Body of pancreas (tissue), 4 donors: ENCODE measurements at regions not wholly inside any gene's neighbourhood (a gene's known extent, or its start where the extent isn't known, plus 50 kb on each side); places are given as distances from the start of the nearest gene placed in this dataset.

ENCODE experiments used
- ATAC-seq: fragments of 150-250 bp; one replicate; pipeline ENCODE4 v1.9.1; 2016
- DNase-seq, 4 donors: peaks; one replicate each; pipeline ENCODE4 v3.0.0-alpha.2; 2019
- H3K27ac ChIP-seq, 4 donors: fragments of 200-600 bp; sonication (generic); 1 replicate in 3 of 4; 2 replicates in 1 of 4; pipeline versions ENCODE4 v1.5.1 to v1.6.1; 2016 to 2019; ENCODE audit warnings: mild to moderate bottlenecking in 1 of 4, mixed read lengths in 1 of 4, moderate library complexity in 1 of 4
- H3K27me3 ChIP-seq, 2 donors: fragments of 200-600 bp; sonication (generic); one replicate each; pipeline ENCODE4 v1.6.0; 2016; ENCODE audit warnings: mild to moderate bottlenecking in 1 of 2
- H3K36me3 ChIP-seq, 2 donors: fragments of 200-600 bp; sonication (generic); replicated peaks in 1 of 2; 2 replicates each; pipeline ENCODE4 v1.5.1; 2016; ENCODE audit warnings: low read depth in 2 of 2; ENCODE audit not compliant: insufficient read depth in 1 of 2
- H3K4me1 ChIP-seq: fragments of 200-600 bp; sonication (generic); one replicate; pipeline ENCODE4 v1.6.0; 2016
- H3K4me3 ChIP-seq, 2 donors: fragments of 200-600 bp; sonication (generic); 1 replicate in 1 of 2; 2 replicates in 1 of 2; pipeline ENCODE4 v1.5.1; 2016 to 2019
- H3K9me3 ChIP-seq, 3 donors: fragments of 200-600 bp; sonication (generic); 1 replicate in 2 of 3; 2 replicates in 1 of 3; pipeline ENCODE4 v1.5.1; 2016
- POLR2A ChIP-seq, 3 donors: fragments of 450-650 bp; IDR thresholded peaks; one replicate each; pipeline ENCODE4 v1.6.1; 2016; ENCODE audit warnings: antibody characterized with exemption in 3 of 3, mild to moderate bottlenecking in 2 of 3
- WGBS, 2 donors: methylation state at CpG; one replicate each; pipeline ENCODE4 v1.1.5; 2017; 5-methylcytosine and 5-hydroxymethylcytosine counted together
- intact Hi-C: fragments of 100-400 bp; cut with DNase I; formaldehyde crosslinking; loops from one replicate; pipeline ENCODE4 v1.15.1; 2023
- TF ChIP-seq, protein P1 (sequence below), 7 experiments: fragments of 450-650 bp in 4 of 7; fragments of 200-600 bp in 3 of 7; sonication (generic) in 3 of 7; IDR thresholded peaks; one replicate each; pipeline ENCODE4 v1.5.1; 2016 to 2019; ENCODE audit warnings: antibody characterized with exemption in 7 of 7

DNA sequence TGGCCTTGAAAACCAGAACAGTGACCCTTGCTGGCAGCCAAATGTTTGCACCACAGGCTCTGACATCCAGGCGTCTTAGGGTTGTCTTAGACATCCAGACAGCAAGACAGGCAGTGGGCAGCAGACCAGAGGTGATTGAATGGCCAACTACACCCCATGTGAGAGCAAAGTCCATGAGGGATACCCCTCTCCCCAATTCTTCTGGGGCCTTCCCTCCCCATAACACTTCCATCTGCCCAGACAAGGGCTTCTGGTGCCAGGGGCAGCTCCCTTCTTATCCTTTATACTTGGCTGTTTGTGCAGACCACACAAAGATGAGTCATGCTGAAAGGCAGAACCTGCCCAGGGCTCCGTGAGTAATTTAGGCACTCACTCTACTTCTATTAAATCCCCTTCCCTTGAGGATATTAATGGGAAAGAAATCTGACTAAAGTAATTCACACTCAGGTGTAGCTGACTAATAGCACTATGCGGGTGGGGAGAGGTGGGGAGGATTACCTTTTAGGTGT, 257.9 kb downstream of the UACA start:
- intact Hi-C loops, result no loop called here

DNA sequence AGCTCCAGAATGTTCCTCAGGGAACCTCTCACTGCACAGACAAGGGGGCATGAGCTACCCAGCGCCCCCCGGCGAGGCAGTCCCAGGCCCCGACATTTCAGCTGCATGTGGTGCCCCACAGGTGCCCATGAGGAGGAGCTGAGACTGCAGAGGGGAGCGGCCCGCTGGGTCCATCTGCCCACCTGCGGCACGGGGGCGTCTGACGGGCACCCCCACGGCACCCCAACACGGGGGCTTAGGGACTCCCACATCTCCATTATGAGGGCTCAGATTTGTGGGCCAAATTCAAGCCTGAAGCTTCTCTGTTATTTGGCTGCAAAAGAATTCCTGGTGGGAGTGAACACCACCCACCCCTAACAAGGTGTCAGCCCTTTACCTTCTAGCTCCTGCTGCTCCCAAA, 258.4 kb downstream of the UACA start:
- intact Hi-C loops, result no loop called here
- TF ChIP-seq POLR2A (IDR thresholded peaks at IDR 0.05), result no peak
- TF ChIP-seq, protein P1, sequence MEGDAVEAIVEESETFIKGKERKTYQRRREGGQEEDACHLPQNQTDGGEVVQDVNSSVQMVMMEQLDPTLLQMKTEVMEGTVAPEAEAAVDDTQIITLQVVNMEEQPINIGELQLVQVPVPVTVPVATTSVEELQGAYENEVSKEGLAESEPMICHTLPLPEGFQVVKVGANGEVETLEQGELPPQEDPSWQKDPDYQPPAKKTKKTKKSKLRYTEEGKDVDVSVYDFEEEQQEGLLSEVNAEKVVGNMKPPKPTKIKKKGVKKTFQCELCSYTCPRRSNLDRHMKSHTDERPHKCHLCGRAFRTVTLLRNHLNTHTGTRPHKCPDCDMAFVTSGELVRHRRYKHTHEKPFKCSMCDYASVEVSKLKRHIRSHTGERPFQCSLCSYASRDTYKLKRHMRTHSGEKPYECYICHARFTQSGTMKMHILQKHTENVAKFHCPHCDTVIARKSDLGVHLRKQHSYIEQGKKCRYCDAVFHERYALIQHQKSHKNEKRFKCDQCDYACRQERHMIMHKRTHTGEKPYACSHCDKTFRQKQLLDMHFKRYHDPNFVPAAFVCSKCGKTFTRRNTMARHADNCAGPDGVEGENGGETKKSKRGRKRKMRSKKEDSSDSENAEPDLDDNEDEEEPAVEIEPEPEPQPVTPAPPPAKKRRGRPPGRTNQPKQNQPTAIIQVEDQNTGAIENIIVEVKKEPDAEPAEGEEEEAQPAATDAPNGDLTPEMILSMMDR (IDR thresholded peaks at IDR 0.05), result no peak
- Histone ChIP-seq H3K4me1 (peaks cover 6% of the 10 kb centered on the region), H3K9me3 (peaks cover 0 to 2% (median 0%) of the 10 kb centered on the region in 3 donors), H3K36me3 (no peaks in the 10 kb centered on the region), H3K4me3 (no peak overlapping the region), H3K27ac (no peak overlapping the region), H3K27me3 (no peaks in the 10 kb centered on the region)
- 66 to 83% methylated on average over 7 to 12 of the region's 12 CpGs for WGBS, 2 donors
- ATAC-seq (no peak), DNase-seq (no peak)

More for the DNA sequence above, 257.9 kb downstream of the UACA start:
- no peak for ATAC-seq
- Histone ChIP-seq H3K27me3 (no peaks in the 10 kb centered on the region), H3K4me3 (no peak overlapping the region), H3K27ac (no peak overlapping the region), H3K4me1 (peaks cover 6% of the 10 kb centered on the region), H3K9me3 (peaks cover 0 to 7% (median 0%) of the 10 kb centered on the region in 3 donors), H3K36me3 (no peaks in the 10 kb centered on the region)
- WGBS, 2 donors, result 38 to 40% methylated on average over 3 of the region's 3 CpGs
- TF ChIP-seq, protein P1 (IDR thresholded peaks at IDR 0.05), result no peak
- TF ChIP-seq POLR2A (IDR thresholded peaks at IDR 0.05), result no peak
- peak in 1 of 4 donors; percentile 34 for DNase-seq

DNA sequence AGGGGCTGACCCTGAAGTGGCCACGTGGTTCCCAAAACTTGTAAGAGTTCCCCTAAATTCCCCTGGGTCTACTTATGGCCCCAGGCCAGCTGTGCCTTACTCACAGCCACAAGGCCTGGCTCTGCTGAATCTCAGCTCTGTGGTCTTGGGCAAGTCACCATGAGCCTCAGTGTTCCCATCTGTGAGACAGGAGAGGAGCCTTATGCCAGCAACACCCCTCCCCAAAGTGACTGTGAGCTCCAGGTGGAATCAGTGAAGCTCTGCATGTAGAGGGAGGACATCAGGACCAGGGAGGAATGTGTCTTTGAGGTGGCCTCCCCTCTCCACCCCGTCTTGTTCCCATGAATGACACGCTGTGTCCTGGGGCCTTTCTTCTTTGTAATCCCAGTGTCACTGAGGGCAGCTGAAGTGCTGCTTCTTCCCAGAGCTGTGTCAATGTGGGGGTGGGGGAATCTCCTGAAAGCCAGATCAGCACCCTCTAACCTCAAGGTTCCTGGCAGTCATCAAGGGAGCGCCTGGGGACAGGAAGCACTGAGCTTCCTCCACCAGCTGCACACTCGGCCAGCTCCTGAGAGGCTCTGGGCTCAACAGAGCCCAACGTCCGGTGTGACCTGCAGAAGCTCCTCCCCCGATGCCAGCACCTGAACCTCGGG, 258.9 kb downstream of the UACA start:
- H3K4me3 ChIP-seq, result no peak overlapping the region
- intact Hi-C loops, result no loop called here
- H3K4me1 ChIP-seq, result peaks cover 6% of the 10 kb centered on the region
- H3K36me3 ChIP-seq, result no peaks in the 10 kb centered on the region
- ATAC-seq, result peak; percentile 53
- 48 to 52% methylated on average over 5 to 9 of the region's 9 CpGs for WGBS, 2 donors
- peak overlapping the region in 1 of 4 donors; percentile 38 for H3K27ac ChIP-seq
- no peaks in the 10 kb centered on the region for H3K27me3 ChIP-seq
- DNase-seq, result peak; percentile 35 to 78 (median 46)
- TF ChIP-seq POLR2A (IDR thresholded peaks at IDR 0.05), result peak in 1 of 3 donors; percentile 7
- TF ChIP-seq, protein P1 (IDR thresholded peaks at IDR 0.05), result no peak
- no peaks in the 10 kb centered on the region for H3K9me3 ChIP-seq

DNA sequence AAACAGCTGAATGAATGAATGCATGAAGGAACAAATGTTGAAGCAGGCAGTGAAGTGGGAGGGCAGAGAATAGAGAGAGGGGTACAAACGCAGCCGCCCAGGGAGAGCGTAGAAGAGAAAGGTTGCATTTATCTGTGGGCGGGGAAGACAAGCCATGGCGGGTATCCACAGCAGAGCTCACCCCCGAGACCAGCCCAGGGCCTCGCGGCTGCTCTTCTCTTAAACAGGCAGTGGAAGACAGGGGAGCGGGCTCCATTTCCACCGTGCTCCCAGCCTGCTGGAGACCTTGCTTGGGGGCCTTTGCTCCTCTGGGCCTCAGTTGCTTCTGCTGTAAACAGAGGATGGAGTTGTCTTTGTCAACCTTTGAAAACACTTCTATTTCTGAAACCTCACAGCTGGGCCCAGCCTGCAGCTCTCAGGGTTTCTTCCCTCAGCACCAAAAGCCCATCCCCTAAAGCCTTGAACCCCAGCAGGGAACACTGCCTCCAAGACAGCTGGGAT, 259.5 kb downstream of the UACA start:
- DNase-seq (no peak), ATAC-seq (no peak)
- TF ChIP-seq, protein P1 (IDR thresholded peaks at IDR 0.05), result no peak
- TF ChIP-seq POLR2A (IDR thresholded peaks at IDR 0.05), result no peak
- Histone ChIP-seq H3K36me3 (no peaks in the 10 kb centered on the region), H3K4me3 (no peak overlapping the region), H3K27ac (no peak overlapping the region), H3K9me3 (no peaks in the 10 kb centered on the region), H3K4me1 (peaks cover 6% of the 10 kb centered on the region), H3K27me3 (no peaks in the 10 kb centered on the region)
- intact Hi-C loops, result no loop called here
- WGBS, 2 donors, result 84 to 89% methylated on average over 6 to 10 of the region's 10 CpGs
